Keratinocyte (primary cell): ENCODE measurements at regions not wholly inside any gene's neighbourhood (a gene's known extent, or its start where the extent isn't known, plus 50 kb on each side); places are given as distances from the start of the nearest gene placed in this dataset.

ENCODE experiments used
- CTCF ChIP-seq, 3 experiments: IDR thresholded peaks in 1 of 3; conservative IDR thresholded peaks in 1 of 3; optimal IDR thresholded peaks in 1 of 3; 2 replicates in 2 of 3; 3 replicates in 1 of 3; pipeline versions ENCODE3 to v1.5.1; 2011; ENCODE audit warnings: low read length in 3 of 3, mild to moderate bottlenecking in 3 of 3, moderate library complexity in 2 of 3, control low read depth in 1 of 3, inconsistent platforms in 1 of 3; ENCODE audit not compliant: insufficient read depth in 2 of 3; ENCODE audit errors: extremely low read depth in 1 of 3
- EZH2 ChIP-seq: IDR thresholded peaks from one replicate; pipeline ENCODE4 v1.6.1; 2012; ENCODE audit warnings: inconsistent platforms, mild to moderate bottlenecking, low read length, moderate library complexity

DNA sequence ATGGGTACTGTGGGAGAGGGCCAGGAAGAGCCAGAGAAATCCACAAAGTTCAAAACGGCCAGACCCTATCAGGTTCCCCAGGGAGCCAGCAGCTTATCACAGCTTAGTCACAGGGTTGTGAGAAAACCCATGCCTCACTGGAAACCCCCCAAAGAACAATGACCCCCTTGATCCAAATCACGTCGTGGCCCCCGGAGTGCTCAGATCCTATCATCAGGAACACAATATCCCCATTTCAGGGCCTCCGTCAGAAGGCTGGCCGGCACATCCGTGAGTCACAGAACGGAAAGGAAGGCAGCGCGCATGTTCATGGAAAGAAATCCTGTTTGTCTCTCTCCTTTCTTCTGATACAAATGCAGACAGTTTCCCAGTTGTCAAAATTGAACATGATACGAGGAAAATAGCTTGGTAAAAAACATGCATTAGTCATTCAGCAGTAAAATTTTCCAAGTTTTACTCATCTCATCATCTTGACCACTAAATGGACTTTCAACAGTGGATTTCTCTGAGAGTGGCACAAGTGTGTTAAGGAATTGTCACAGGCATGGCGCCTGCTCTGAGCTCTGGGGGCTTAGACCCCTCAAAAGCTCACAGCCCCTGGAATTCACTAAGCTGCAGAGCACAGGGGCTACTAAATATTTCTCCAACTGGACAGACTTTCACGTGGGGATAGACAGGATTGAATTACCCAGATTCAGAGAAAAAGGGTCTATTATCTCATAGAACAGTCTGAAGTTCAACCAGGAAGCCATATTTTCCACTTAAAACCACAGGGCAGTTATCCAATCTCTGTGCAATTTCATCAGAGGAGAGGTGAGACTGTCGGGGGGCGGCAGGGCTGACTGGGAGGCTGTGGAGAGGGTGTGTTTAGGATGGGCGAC, 124.8 kb downstream of the RIPK4 start:
- no peak for TF ChIP-seq EZH2
- no peak for TF ChIP-seq CTCF (optimal IDR thresholded peaks at IDR 0.05 in 1 of 3, IDR thresholded peaks at IDR 0.05 in 1 of 3, conservative IDR thresholded peaks at IDR 0.05 in 1 of 3; ENCODE audit: extremely low read depth in 1 of 3, insufficient read depth in 2 of 3, low read length in 3 of 3)
